ENCODE measurements at regions not wholly inside any gene's neighbourhood (a gene's known extent, or its start where the extent isn't known, plus 50 kb on each side); places are given as distances from the start of the nearest gene placed in this dataset.

GRCh38 chr14:62084020-62084419 is 321.8 kb downstream of the SNAPC1 start:
- no peak for DNase-seq (ENCODE audit: low read depth in 1 of 2, low spot score in 1 of 2)

DNA sequence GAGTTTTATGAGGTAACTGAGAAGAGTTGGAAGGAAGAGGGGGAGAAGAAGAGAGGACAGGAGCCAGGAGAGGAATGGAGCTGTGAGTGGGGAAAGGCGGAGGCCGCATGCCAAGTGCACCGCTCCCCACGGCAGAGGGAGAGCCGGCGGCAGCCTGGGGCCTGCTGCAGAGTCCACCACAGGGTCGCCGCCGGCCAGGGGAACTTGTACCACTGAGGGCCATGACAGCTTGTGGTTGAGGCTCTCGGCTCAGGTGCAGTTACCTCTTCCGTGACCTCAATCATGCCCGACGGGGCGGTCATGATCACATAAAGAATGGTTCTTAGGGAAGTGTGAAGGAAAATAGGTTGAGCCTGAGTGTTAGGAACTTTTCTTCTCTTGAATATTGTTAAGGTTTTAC is 325.0 kb downstream of the SNAPC1 start:
- no peak for DNase-seq (ENCODE audit: low read depth in 1 of 2, low spot score in 1 of 2)

DNA sequence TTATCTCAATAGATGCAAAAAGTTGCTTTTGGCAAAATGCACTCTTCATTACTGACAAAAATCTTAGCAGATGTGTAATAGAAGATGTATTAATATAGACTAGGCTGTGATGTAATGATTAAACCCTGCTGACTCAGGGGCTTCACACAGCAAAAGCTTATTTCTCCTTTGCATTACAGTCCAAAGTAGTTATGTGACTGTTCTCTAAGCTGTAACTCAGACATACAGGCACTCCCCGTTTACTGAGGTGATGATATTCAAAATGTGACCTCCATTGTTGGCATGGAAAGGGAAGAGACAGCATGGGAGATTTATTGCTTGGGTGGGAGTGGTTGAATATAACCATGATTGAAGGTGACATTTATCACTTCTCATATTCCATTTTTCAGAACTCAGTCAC is 331.5 kb downstream of the SNAPC1 start:
- DNase-seq (ENCODE audit: low read depth in 1 of 2, low spot score in 1 of 2) = no peak

DNA sequence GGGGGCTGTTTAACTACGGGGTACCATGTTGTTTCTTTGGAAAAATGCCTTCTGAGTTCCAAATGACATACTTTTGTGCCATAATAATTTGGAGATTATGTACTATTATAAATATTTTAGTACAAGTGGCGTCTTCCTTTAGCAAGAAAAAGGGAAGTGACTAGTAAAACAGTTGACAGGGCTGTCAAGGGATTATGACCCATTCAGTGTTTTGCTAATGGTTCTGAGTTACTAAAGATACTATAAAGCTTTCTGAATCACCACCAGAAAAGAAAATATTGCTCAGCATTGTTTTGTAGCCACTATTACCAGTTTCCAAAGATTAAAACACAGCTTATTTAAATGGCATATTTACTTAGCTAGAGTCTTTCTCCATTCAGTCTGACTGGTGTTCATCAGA is 334.9 kb downstream of the SNAPC1 start:
- DNase-seq (ENCODE audit: low read depth in 1 of 2, low spot score in 1 of 2) = no peak

GRCh38 chr14:62097824-62098223 is 335.6 kb downstream of the SNAPC1 start:
- DNase-seq (ENCODE audit: low read depth in 1 of 2, low spot score in 1 of 2) = no peak

GRCh38 chr14:62098357-62098756 is 336.1 kb downstream of the SNAPC1 start:
- no peak for DNase-seq (ENCODE audit: low read depth in 1 of 2, low spot score in 1 of 2)

- no peak for DNase-seq (ENCODE audit: low read depth in 1 of 2, low spot score in 1 of 2)
Measured at GRCh38 chr14:62099091-62099490, 336.9 kb downstream of the SNAPC1 start.

DNA sequence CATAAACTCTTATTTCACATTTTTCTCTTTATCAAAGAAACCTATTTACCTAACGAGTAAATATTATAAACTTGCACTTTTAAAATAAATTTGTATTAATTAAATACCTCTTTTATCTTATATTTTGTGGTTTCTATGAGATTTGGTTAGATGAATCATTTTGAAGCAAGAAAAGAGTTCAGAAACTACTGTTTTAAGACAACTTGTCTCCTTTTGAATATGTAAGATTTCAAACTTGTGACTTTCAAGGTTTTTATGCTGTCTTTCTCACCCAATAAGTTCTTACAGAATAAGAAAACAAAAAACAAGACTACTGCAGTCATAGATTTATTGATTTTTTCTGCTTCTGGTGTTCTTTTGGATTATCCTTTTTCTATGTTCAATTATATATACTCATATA is 339.0 kb downstream of the SNAPC1 start:
- no peak for DNase-seq (ENCODE audit: low read depth in 1 of 2, low spot score in 1 of 2)

DNA sequence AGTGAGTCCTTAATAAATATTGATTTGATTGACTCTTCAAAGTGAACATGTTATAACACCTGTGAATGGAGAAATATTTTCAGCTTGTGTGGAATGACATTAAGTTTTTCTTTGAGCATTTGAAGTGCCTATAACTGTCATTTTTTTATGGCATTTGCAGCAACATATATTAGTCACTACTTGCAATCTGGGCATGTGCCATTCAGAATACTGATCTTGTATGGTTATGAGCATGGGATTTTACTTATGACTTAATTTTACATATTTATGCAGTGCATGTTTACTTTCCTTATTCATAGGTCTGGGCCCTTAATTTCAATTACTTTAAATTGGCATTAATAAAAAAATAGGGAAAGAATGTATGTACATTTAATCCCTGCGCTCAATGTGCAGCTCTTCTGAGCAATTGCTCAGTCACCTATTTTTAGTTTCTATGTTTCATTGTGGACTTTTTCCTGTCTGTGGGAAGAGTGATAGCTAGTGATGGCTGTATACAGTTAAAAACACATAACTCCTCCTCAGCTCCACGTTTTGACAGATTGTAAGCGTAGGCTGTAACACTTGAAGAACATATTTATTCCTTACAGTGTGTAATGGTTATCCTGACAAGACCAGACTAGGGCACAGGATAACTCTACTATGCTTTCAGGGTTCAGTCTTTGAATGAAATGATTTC is 339.6 kb downstream of the SNAPC1 start:
- no peak for DNase-seq (ENCODE audit: low read depth in 1 of 2, low spot score in 1 of 2)

DNA sequence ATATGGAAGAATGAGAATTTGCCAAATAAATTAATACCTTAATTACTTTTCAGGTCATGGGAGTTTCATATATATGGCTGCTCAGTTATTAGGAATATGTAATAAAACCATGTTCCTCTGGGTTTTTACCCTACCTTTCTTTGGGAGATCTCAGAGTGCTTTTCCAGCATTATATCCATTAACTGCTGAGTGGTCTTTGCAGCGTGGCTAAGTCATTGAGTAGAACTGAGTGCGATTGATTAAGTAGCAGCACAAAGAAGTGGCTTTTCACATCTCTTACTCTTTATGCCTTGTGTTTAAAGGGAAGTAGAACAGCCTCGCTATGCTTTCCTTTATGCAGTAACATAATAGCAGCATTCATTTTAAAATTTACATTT is 340.1 kb downstream of the SNAPC1 start:
- DNase-seq (ENCODE audit: low read depth in 1 of 2, low spot score in 1 of 2) = no peak

- DNase-seq (ENCODE audit: low read depth in 1 of 2, low spot score in 1 of 2) = no peak
Measured at GRCh38 chr14:62103464-62103863, 341.2 kb downstream of the SNAPC1 start.

DNA sequence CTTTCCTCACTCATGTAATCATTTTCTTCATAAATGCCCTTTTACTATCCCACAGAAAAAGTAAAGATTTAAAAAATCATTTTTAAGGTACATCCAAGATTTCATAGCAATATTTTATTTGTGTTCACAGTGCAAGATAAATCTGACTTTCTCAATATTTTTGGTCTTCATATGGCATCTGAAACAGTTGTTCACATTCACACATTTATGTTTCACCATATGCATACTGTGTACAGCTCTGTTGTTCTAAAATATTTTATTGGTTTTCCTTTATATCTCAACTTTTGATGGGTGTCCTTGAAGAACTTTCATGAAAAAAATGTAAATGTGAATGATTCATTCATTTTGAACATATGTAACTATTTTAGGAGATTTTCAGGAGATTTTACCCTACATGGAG is 348.7 kb downstream of the SNAPC1 start:
- no peak for DNase-seq (ENCODE audit: low read depth in 1 of 2, low spot score in 1 of 2)

GRCh38 chr14:62117010-62117750 is 355.0 kb downstream of the SNAPC1 start:
- DNase-seq (ENCODE audit: low read depth in 1 of 2, low spot score in 1 of 2) = peak; percentile 9 to 26

GRCh38 chr14:62117751-62118105 is 355.5 kb downstream of the SNAPC1 start:
- DNase-seq (ENCODE audit: low read depth in 1 of 2, low spot score in 1 of 2) = no peak

DNA sequence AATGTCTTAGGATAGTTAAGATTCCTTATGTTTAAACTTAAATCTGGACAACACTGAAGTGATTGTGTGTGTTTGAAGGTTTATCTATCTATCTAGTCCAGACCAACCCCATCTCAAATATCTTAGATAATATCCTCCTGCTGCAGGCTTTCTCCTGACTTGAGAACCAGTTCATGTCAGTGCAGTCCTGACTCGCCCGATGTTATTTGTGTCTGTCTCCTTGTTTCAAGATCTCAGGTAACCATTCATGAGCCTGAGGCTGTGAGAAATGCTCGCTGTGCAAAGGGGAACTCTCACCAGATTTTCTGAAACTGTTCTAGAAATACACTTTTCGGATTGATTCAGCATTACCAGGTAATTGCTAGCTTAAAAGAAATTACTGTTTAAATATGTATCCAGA is 356.2 kb downstream of the SNAPC1 start:
- DNase-seq (ENCODE audit: low read depth in 1 of 2, low spot score in 1 of 2) = no peak

DNA sequence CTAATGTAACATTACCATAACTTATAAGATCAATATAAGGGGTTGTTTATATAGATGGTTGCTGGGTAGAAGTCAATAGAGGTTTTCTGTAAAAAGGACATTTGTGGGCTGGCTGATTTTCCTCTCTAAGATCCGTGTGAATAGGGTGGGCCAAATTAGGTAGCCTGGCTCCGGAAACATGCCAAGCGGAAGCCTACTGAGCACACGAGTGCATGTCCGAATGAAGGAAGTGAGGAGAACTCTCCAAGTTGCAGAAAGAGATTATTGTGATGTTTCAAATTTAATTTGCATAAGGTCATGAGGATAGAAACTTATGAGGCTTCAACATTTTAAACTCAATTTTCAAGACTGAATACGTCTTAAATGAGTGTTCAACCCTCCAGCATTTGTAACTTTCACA is 356.7 kb downstream of the SNAPC1 start:
- DNase-seq (ENCODE audit: low read depth in 1 of 2, low spot score in 1 of 2) = no peak

- no peak for DNase-seq (ENCODE audit: low read depth in 1 of 2, low spot score in 1 of 2)
Measured at GRCh38 chr14:62123961-62124360, 361.7 kb downstream of the SNAPC1 start.

- no peak for DNase-seq (ENCODE audit: low read depth in 1 of 2, low spot score in 1 of 2)
Measured at GRCh38 chr14:62125793-62126192, 363.6 kb downstream of the SNAPC1 start.

- DNase-seq (ENCODE audit: low read depth in 1 of 2, low spot score in 1 of 2) = no peak
Measured at GRCh38 chr14:62126879-62127478, 364.8 kb downstream of the SNAPC1 start.

DNA sequence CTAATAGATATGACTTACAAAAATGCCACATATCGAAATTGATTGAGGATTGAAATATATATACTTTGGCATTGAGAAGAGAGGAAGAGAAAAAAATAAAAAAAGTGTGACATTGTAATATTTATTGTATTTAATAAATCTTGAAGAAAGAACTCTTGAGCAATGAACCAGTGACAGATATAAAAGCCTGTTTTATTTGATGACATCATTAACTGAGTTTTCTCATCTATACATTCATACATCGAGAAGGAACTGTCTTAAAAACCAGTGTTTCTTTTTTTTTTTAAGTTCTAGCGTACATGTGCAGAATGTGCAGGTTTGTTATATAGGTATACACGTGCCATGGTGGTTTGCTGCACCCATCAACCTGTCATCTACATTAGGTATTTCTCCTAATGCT is 368.2 kb downstream of the SNAPC1 start:
- DNase-seq (ENCODE audit: low read depth in 1 of 2, low spot score in 1 of 2) = no peak

DNA sequence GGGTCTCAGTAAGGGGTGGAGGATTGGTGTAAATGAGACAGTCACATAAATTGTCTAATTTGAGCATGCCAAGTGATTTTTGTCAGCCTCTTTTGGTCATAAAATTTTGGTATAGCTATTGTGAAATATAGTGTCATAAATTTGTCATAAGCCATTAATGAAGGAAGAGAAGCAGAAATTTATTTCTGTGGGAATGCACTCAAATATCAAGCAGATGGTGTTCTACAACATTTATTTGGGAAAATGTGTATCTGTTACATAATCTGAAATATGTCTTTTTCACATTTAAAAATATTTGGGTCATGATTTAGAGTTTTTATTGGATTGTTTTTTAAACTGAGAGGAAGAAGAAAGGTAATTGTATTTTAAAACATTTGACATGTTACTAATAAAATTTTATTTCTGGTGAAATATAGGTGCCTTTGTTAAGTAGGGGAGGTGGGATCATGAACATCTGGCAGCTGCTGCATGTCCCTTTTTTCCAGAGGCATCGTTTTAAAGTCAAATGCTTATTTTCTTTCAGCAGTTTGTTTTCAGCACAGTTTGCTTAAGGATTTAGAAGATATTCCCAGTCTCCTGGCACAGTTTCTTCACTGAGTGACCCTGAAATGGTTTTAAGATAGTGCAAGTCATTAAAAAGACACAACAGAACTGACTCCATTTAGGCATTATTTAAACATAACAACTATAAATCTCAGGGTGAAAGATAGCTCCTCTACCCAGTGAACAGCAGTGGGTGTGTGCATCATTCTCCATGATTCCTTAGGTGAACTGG is 371.7 kb downstream of the SNAPC1 start:
- DNase-seq (ENCODE audit: low read depth in 1 of 2, low spot score in 1 of 2) = no peak

GRCh38 chr14:62138593-62138992 is 376.4 kb downstream of the SNAPC1 start:
- DNase-seq (ENCODE audit: low read depth in 1 of 2, low spot score in 1 of 2) = no peak
